ENCODE measurements at regions not wholly inside any gene's neighbourhood (a gene's known extent, or its start where the extent isn't known, plus 50 kb on each side); places are given as distances from the start of the nearest gene placed in this dataset.

- 65 to 69% methylated on average over 7 of the region's 7 CpGs for WGBS, 2 donors
- Histone ChIP-seq H3K4me3 (no peak overlapping the region), H3K9me3 (no peaks in the 10 kb centered on the region), H3K36me3 (ENCODE audit: low read depth, missing control alignments) (no peaks in the 10 kb centered on the region), H3K27me3 (no peaks in the 10 kb centered on the region), H3K4me1 (no peaks in the 10 kb centered on the region), H3K27ac (no peak overlapping the region)
- no peak for DNase-seq
- TF ChIP-seq POLR2A (IDR thresholded peaks at IDR 0.05) (no peak), CTCF (IDR thresholded peaks at IDR 0.05) (no peak)
- intact Hi-C loops (cut with DNase I; ENCODE audit: low total_unique reads): no loop called here
Measured at GRCh38 chr18:22102953-22103646, 66.3 kb upstream of the GATA6 start.

- no peak overlapping the region for H3K27ac ChIP-seq
- H3K36me3 ChIP-seq (ENCODE audit: low read depth, missing control alignments): no peaks in the 10 kb centered on the region
- H3K4me3 ChIP-seq: no peak overlapping the region
- no peaks in the 10 kb centered on the region for H3K27me3 ChIP-seq
- H3K9me3 ChIP-seq: no peaks in the 10 kb centered on the region
- no peak for TF ChIP-seq POLR2A (IDR thresholded peaks at IDR 0.05)
- no peak for TF ChIP-seq CTCF (IDR thresholded peaks at IDR 0.05)
- WGBS, 2 donors: 85 to 86% methylated on average over 6 of the region's 6 CpGs
- intact Hi-C loops (cut with DNase I; ENCODE audit: low total_unique reads): no loop called here
- DNase-seq: no peak
- H3K4me1 ChIP-seq: no peaks in the 10 kb centered on the region
Measured at GRCh38 chr18:22103647-22104031, 65.8 kb upstream of the GATA6 start.

GRCh38 chr18:22106536-22107292 lies 62.7 kb upstream of the GATA6 start:
- no peaks in the 10 kb centered on the region for H3K4me1 ChIP-seq
- 92 to 93% methylated on average over 4 of the region's 4 CpGs for WGBS, 2 donors
- no peaks in the 10 kb centered on the region for H3K9me3 ChIP-seq
- no peaks in the 10 kb centered on the region for H3K36me3 ChIP-seq (ENCODE audit: low read depth, missing control alignments)
- no peak overlapping the region for H3K27ac ChIP-seq
- DNase-seq: no peak
- H3K4me3 ChIP-seq: no peak overlapping the region
- TF ChIP-seq POLR2A (IDR thresholded peaks at IDR 0.05) (no peak), CTCF (IDR thresholded peaks at IDR 0.05) (no peak)
- intact Hi-C loops (cut with DNase I; ENCODE audit: low total_unique reads): no loop called here
- no peaks in the 10 kb centered on the region for H3K27me3 ChIP-seq

GRCh38 chr18:22108674-22109073 lies 60.7 kb upstream of the GATA6 start:
- no peak for TF ChIP-seq CTCF (IDR thresholded peaks at IDR 0.05)
- no peak for TF ChIP-seq POLR2A (IDR thresholded peaks at IDR 0.05)
- Histone ChIP-seq H3K9me3 (no peaks in the 10 kb centered on the region), H3K4me1 (no peaks in the 10 kb centered on the region), H3K4me3 (no peak overlapping the region), H3K36me3 (ENCODE audit: low read depth, missing control alignments) (no peaks in the 10 kb centered on the region), H3K27ac (no peak overlapping the region), H3K27me3 (no peaks in the 10 kb centered on the region)
- DNase-seq: no peak
- 41 to 85% methylated on average over 2 of the region's 2 CpGs for WGBS, 2 donors
- intact Hi-C loops (cut with DNase I; ENCODE audit: low total_unique reads): no loop called here
